CD14-positive monocyte (primary cell): ENCODE measurements at regions not wholly inside any gene's neighbourhood (a gene's known extent, or its start where the extent isn't known, plus 50 kb on each side); places are given as distances from the start of the nearest gene placed in this dataset.
"Not testable (repeated sequence)": the region's sequence is repeated elsewhere in the genome, so short reads cannot be mapped to it uniquely, and the experiment has no call there.

Experiments used
- DNase-seq, 3 donors: peaks; one replicate each; pipeline ENCODE4 v3.0.0-alpha.2; 2011 to 2022
- H2AFZ ChIP-seq: 2 replicates; pipeline ENCODE4 v1.6.0; 2012; ENCODE audit warnings: mild to moderate bottlenecking, low read depth, low read length, inconsistent platforms; ENCODE audit not compliant: insufficient read depth, poor library complexity, severe bottlenecking
- H3K27ac ChIP-seq, 2 donors: 1 replicate in 1 of 2; 2 replicates in 1 of 2; pipeline ENCODE4 v1.5.1; 2012 to 2013; ENCODE audit warnings: low read length in 2 of 2, control low read depth in 1 of 2, inconsistent platforms in 1 of 2, low read depth in 1 of 2, mild to moderate bottlenecking in 1 of 2
- H3K27me3 ChIP-seq, 2 donors: one replicate each; pipeline versions ENCODE4 v1.6.0 to v1.6.1; 2011 to 2013; ENCODE audit warnings: low read length in 2 of 2; ENCODE audit not compliant: control insufficient read depth in 2 of 2, insufficient read depth in 2 of 2
- H3K36me3 ChIP-seq, 2 donors: replicated peaks in 1 of 2; 1 replicate in 1 of 2; 2 replicates in 1 of 2; pipeline versions ENCODE4 v1.5.1 to v1.6.1; 2012 to 2013; ENCODE audit warnings: low read length in 2 of 2, control low read depth in 1 of 2, inconsistent platforms in 1 of 2, mild to moderate bottlenecking in 1 of 2; ENCODE audit not compliant: insufficient read depth in 2 of 2, control insufficient read depth in 1 of 2
- H3K4me1 ChIP-seq, 2 donors: 1 replicate in 1 of 2; 2 replicates in 1 of 2; pipeline versions ENCODE4 v1.5.1 to v1.6.1; 2012 to 2013; ENCODE audit warnings: low read length in 2 of 2, control low read depth in 1 of 2, inconsistent platforms in 1 of 2, mild to moderate bottlenecking in 1 of 2, moderate library complexity in 1 of 2; ENCODE audit not compliant: insufficient read depth in 2 of 2, control insufficient read depth in 1 of 2
- H3K4me2 ChIP-seq: replicated peaks from 2 replicates; pipeline ENCODE3; 2012; ENCODE audit warnings: low read length, moderate library complexity, mild to moderate bottlenecking; ENCODE audit not compliant: poor library complexity, severe bottlenecking; ENCODE audit errors: extremely low read depth
- H3K4me3 ChIP-seq, 3 experiments: fragments of 200-600 bp in 1 of 3; sonication (generic) in 1 of 3; replicated peaks in 1 of 3; 1 replicate in 2 of 3; 2 replicates in 1 of 3; pipeline ENCODE4 v1.5.1; 2011 to 2013; ENCODE audit warnings: low read length in 3 of 3, mild to moderate bottlenecking in 3 of 3, control low read depth in 2 of 3, low read depth in 2 of 3, inconsistent platforms in 1 of 3, moderate library complexity in 1 of 3
- H3K79me2 ChIP-seq: 2 replicates; pipeline ENCODE4 v1.6.0; 2012; ENCODE audit warnings: mild to moderate bottlenecking, control low read depth, inconsistent platforms, low read length, moderate library complexity; ENCODE audit not compliant: insufficient read depth
- H3K9ac ChIP-seq: 2 replicates; pipeline ENCODE4 v1.6.0; 2017; ENCODE audit warnings: low read length, mild to moderate bottlenecking; ENCODE audit not compliant: insufficient read depth, poor library complexity, severe bottlenecking
- H3K9me3 ChIP-seq, 2 donors: replicated peaks in 1 of 2; 1 replicate in 1 of 2; 2 replicates in 1 of 2; pipeline versions ENCODE4 v1.5.1 to v1.6.1; 2012 to 2013; ENCODE audit warnings: low read length in 2 of 2, control low read depth in 1 of 2; ENCODE audit not compliant: control insufficient read depth in 1 of 2, insufficient read depth in 1 of 2
- H4K20me1 ChIP-seq: 2 replicates; pipeline ENCODE4 v1.6.0; 2012; ENCODE audit warnings: mild to moderate bottlenecking, low read length, control low read depth, moderate library complexity; ENCODE audit not compliant: insufficient read depth
- H3K27ac Mint-ChIP-seq, 7 donors: one replicate each; pipeline ENCODE4 v1.8.0; 2020; ENCODE audit warnings: mild to moderate bottlenecking in 7 of 7, mixed read lengths in 7 of 7, moderate library complexity in 6 of 7, inconsistent platforms in 2 of 7
- H3K27me3 Mint-ChIP-seq, 3 donors: one replicate each; pipeline ENCODE4 v1.8.0; 2021 to 2022; ENCODE audit warnings: low read depth in 3 of 3, mild to moderate bottlenecking in 3 of 3, mixed read lengths in 3 of 3, moderate library complexity in 3 of 3, inconsistent platforms in 1 of 3
- H3K36me3 Mint-ChIP-seq, 2 donors: one replicate each; pipeline ENCODE4 v1.8.0; 2020; ENCODE audit warnings: mixed read lengths in 2 of 2, inconsistent platforms in 1 of 2, mild to moderate bottlenecking in 1 of 2
- H3K4me1 Mint-ChIP-seq: one replicate; pipeline ENCODE4 v1.8.0; 2020; ENCODE audit warnings: mild to moderate bottlenecking, mixed read lengths
- H3K4me3 Mint-ChIP-seq, 2 donors: one replicate each; pipeline ENCODE4 v1.8.0; 2020; ENCODE audit warnings: mild to moderate bottlenecking in 2 of 2, mixed read lengths in 2 of 2, moderate library complexity in 1 of 2
- H3K9me3 Mint-ChIP-seq, 7 donors: one replicate each; pipeline ENCODE4 v1.8.0; 2020 to 2022; ENCODE audit warnings: mixed read lengths in 7 of 7, mild to moderate bottlenecking in 6 of 7, moderate library complexity in 6 of 7, inconsistent platforms in 2 of 7
- WGBS: methylation state at CpG from one replicate; pipeline ENCODE4 v1.1.5; 2013; ENCODE audit warnings: missing lambda C conversion rate; ENCODE audit not compliant: insufficient coverage; 5-methylcytosine and 5-hydroxymethylcytosine counted together
- intact Hi-C, 2 donors: fragments of 100-400 bp; cut with micrococcal nuclease; formaldehyde crosslinking; loops; one replicate each; pipeline versions ENCODE4 v1.15.0 to v1.15.1; 2023

DNA sequence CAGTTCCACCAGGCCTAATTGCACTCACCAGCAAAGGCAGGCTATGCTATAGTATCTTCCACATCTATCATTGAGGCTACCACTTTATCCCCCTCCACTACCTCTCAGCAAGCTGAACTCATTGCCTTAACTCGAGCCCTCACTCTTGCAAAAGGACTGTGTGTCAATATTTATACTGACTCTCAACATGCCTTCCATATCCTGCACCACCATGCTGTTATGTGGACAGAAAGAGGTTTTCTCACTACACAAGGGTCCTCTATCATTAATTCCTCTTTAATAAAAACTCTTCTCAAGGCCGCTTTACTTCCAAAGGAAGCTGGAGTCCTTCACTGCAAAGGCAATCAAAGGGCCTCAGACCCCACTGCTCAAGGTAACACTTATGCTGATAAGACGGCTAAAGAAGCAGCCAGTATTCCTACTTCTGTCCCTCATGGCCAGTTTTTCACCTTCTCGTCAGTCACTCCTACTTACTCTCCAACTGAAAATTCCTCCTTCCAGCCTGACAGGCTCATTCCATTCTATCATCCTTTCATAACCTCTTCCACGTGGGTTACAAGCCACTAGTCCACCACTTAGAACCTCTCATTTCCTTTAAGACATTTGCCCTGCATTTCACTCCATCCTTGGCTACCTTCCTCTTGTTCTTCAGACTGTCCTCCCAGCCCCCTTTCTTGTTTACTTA is 1110.9 kb upstream of the TMEM132C start:
- H3K9me3 ChIP-seq, H3K9ac ChIP-seq, H3K79me2 ChIP-seq, H3K27ac ChIP-seq, H3K36me3 Mint-ChIP-seq, H3K27ac Mint-ChIP-seq, intact Hi-C loops, H3K4me2 ChIP-seq, H3K4me1 ChIP-seq, H3K27me3 Mint-ChIP-seq, H4K20me1 ChIP-seq, H3K4me3 Mint-ChIP-seq, H3K9me3 Mint-ChIP-seq, H3K27me3 ChIP-seq, H3K4me3 ChIP-seq, DNase-seq, H3K36me3 ChIP-seq, H2AFZ ChIP-seq, H3K4me1 Mint-ChIP-seq: not testable (repeated sequence)
- WGBS = 91% methylated on average over 5 of the region's 5 CpGs

DNA sequence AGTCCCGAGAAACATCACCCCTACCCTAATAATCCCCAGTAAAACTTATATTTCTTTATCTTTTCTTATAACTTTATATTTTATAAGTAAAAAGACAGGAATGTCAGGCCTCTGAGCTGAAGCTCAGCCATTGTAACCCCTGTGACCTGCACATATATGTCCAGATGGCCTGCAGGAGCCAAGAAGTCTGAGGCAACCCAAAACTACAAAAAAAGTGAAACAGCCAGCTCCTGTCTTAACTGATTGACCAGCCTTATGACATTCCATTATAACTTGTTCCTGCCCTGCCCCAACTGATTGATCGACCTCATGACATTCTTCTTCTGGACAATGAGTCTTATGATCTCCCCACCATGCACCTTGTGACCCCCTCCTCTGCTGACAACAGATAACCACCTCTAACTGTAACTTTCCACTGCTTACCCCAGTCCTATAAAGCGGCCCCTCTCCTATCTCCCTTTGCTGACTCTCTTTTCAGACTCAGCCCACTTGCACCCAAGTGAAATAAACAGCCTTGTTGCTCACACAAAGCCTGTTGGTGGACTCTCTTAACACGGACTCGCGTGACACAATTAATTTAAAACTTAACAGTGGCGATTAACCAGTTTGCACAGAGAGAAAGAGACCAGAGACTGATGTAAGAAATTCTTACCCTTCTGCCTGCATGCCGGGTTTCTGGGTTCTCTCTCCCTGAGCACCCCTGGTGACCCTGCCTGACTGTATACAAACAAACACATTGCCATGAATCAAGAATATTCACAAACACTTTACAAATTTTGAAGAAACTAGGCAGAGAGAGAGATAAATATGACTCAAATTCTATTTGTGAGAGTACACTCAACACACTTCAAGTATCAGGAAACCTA is 1109.2 kb upstream of the TMEM132C start:
- H3K27me3 Mint-ChIP-seq, intact Hi-C loops: not testable (repeated sequence)

More for the DNA sequence above, 1109.2 kb upstream of the TMEM132C start:
- not testable (repeated sequence) for DNase-seq, H3K9me3 ChIP-seq, H2AFZ ChIP-seq, H3K36me3 Mint-ChIP-seq, H3K4me3 Mint-ChIP-seq, H3K27ac Mint-ChIP-seq, H3K79me2 ChIP-seq, H3K4me1 Mint-ChIP-seq, H3K9ac ChIP-seq, H3K27ac ChIP-seq, H3K4me3 ChIP-seq, H4K20me1 ChIP-seq, H3K4me1 ChIP-seq, H3K4me2 ChIP-seq, H3K36me3 ChIP-seq, H3K27me3 ChIP-seq, H3K9me3 Mint-ChIP-seq
- WGBS = 87% methylated on average over 6 of the region's 8 CpGs
